ENCODE measurements at regions not wholly inside any gene's neighbourhood (a gene's known extent, or its start where the extent isn't known, plus 50 kb on each side); places are given as distances from the start of the nearest gene placed in this dataset.

- H3K36me3 ChIP-seq, result no peaks in the 10 kb centered on the region
- Mint-ChIP-seq H3K4me1 (peaks cover 17% of the 10 kb centered on the region), H3K9me3 (no peaks in the 10 kb centered on the region), H3K36me3 (no peaks in the 10 kb centered on the region), H3K27ac (no peak overlapping the region), H3K4me3 (no peak overlapping the region), H3K27me3 (ENCODE audit: insufficient read depth, low read depth) (no peaks in the 10 kb centered on the region)
- H3F3A ChIP-seq (ENCODE audit: low read depth), result no peaks in the 10 kb centered on the region
- no peak for DNase-seq (ENCODE audit: low spot score)
- H3K79me2 ChIP-seq (ENCODE audit: low read depth), result no peaks in the 10 kb centered on the region
- no peaks in the 10 kb centered on the region for H3K4me1 ChIP-seq
- H3K4me2 ChIP-seq, result no peak overlapping the region
- no peak overlapping the region for H3K9ac ChIP-seq
- no peak overlapping the region for H2AFZ ChIP-seq (replicated peaks)
- no peak overlapping the region for H3K4me3 ChIP-seq
- H3K27me3 ChIP-seq, result no peaks in the 10 kb centered on the region
- no peak for TF ChIP-seq EZH2phosphoT487 (IDR thresholded peaks at IDR 0.05)
- no peak for TF ChIP-seq CTCF (IDR thresholded peaks at IDR 0.05)
- no peak for TF ChIP-seq EZH2 (IDR thresholded peaks at IDR 0.05)
- H3K9me3 ChIP-seq (ENCODE audit: low read depth), result no peaks in the 10 kb centered on the region
- H4K20me1 ChIP-seq (ENCODE audit: low read depth), result no peaks in the 10 kb centered on the region
- no peak overlapping the region for H3K27ac ChIP-seq
These were observed 243.0 kb downstream of the RPRM start for GRCh38 chr2:153235516-153235915.

- peaks cover 2% of the 10 kb centered on the region for H3K9me3 Mint-ChIP-seq
- no peaks in the 10 kb centered on the region for H3K9me3 ChIP-seq (ENCODE audit: low read depth)
- no peak for DNase-seq (ENCODE audit: low spot score)
- no peak overlapping the region for H2AFZ ChIP-seq (replicated peaks)
- no peaks in the 10 kb centered on the region for H3K27me3 ChIP-seq
- H4K20me1 ChIP-seq (ENCODE audit: low read depth), result no peaks in the 10 kb centered on the region
- no peaks in the 10 kb centered on the region for H3K79me2 ChIP-seq (ENCODE audit: low read depth)
- no peaks in the 10 kb centered on the region for H3F3A ChIP-seq (ENCODE audit: low read depth)
- no peak overlapping the region for H3K27ac Mint-ChIP-seq
- TF ChIP-seq EZH2 (IDR thresholded peaks at IDR 0.05), result no peak
- TF ChIP-seq CTCF (IDR thresholded peaks at IDR 0.05), result no peak
- no peak for TF ChIP-seq EZH2phosphoT487 (IDR thresholded peaks at IDR 0.05)
- H3K4me1 Mint-ChIP-seq, result peaks cover 15% of the 10 kb centered on the region
- H3K36me3 Mint-ChIP-seq, result no peaks in the 10 kb centered on the region
- H3K4me3 ChIP-seq, result no peak overlapping the region
- H3K36me3 ChIP-seq, result no peaks in the 10 kb centered on the region
- no peak overlapping the region for H3K4me2 ChIP-seq
- H3K27me3 Mint-ChIP-seq (ENCODE audit: insufficient read depth, low read depth), result peaks cover 3% of the 10 kb centered on the region
- no peak overlapping the region for H3K4me3 Mint-ChIP-seq
- H3K9ac ChIP-seq, result no peak overlapping the region
- no peak overlapping the region for H3K27ac ChIP-seq
- H3K4me1 ChIP-seq, result no peaks in the 10 kb centered on the region
These were observed 246.1 kb downstream of the RPRM start for GRCh38 chr2:153232464-153232863.

GRCh38 chr2:153230977-153231376 is 247.6 kb downstream of the RPRM start:
- H3K27me3 ChIP-seq, result no peaks in the 10 kb centered on the region
- no peaks in the 10 kb centered on the region for H3K79me2 ChIP-seq (ENCODE audit: low read depth)
- H2AFZ ChIP-seq (replicated peaks), result no peak overlapping the region
- H3K9ac ChIP-seq, result no peak overlapping the region
- no peak for DNase-seq (ENCODE audit: low spot score)
- H3F3A ChIP-seq (ENCODE audit: low read depth), result no peaks in the 10 kb centered on the region
- no peak overlapping the region for H3K27ac ChIP-seq
- Mint-ChIP-seq H3K4me3 (no peak overlapping the region), H3K36me3 (no peaks in the 10 kb centered on the region), H3K4me1 (peaks cover 15% of the 10 kb centered on the region), H3K9me3 (peaks cover 2% of the 10 kb centered on the region), H3K27ac (no peak overlapping the region), H3K27me3 (ENCODE audit: insufficient read depth, low read depth) (peaks cover 3% of the 10 kb centered on the region)
- no peaks in the 10 kb centered on the region for H3K4me1 ChIP-seq
- H4K20me1 ChIP-seq (ENCODE audit: low read depth), result no peaks in the 10 kb centered on the region
- H3K4me3 ChIP-seq, result no peak overlapping the region
- H3K36me3 ChIP-seq, result no peaks in the 10 kb centered on the region
- no peak overlapping the region for H3K4me2 ChIP-seq
- H3K9me3 ChIP-seq (ENCODE audit: low read depth), result no peaks in the 10 kb centered on the region
- no peak for TF ChIP-seq EZH2 (IDR thresholded peaks at IDR 0.05)
- TF ChIP-seq CTCF (IDR thresholded peaks at IDR 0.05), result no peak
- TF ChIP-seq EZH2phosphoT487 (IDR thresholded peaks at IDR 0.05), result no peak
